Upper lobe of left lung (tissue), 4 donors: ENCODE measurements at regions not wholly inside any gene's neighbourhood (a gene's known extent, or its start where the extent isn't known, plus 50 kb on each side); places are given as distances from the start of the nearest gene placed in this dataset.

Experiments used
- CTCF ChIP-seq, 6 experiments: fragments of 450-650 bp in 4 of 6; fragments of 200-600 bp in 2 of 6; sonication (generic) in 2 of 6; IDR thresholded peaks; one replicate each; pipeline ENCODE4 v1.5.1; 2016 to 2019; ENCODE audit warnings: antibody characterized with exemption in 6 of 6
- EP300 ChIP-seq, 4 donors: sonication (generic); formaldehyde crosslinking; IDR thresholded peaks; one replicate each; pipeline ENCODE4 v1.5.1; 2017; ENCODE audit warnings: antibody characterized with exemption in 4 of 4, control low read depth in 2 of 4
- POLR2AphosphoS5 ChIP-seq, 2 donors: sonication (generic); formaldehyde crosslinking; IDR thresholded peaks; one replicate each; pipeline ENCODE4 v1.5.1; 2017; ENCODE audit warnings: antibody characterized with exemption in 2 of 2

GRCh38 chr4:96766359-96766758, 926.5 kb downstream of the PDHA2 start:
- TF ChIP-seq CTCF (IDR thresholded peaks at IDR 0.05) (no peak), POLR2AphosphoS5 (IDR thresholded peaks at IDR 0.05) (no peak), EP300 (IDR thresholded peaks at IDR 0.05) (no peak)
